Activated T-cell treated with anti-CD3 and anti-CD28 coated beads, Interleukin-2, amount 50 U/mL, for 48 hours (primary cell): ENCODE measurements at regions not wholly inside any gene's neighbourhood (a gene's known extent, or its start where the extent isn't known, plus 50 kb on each side); places are given as distances from the start of the nearest gene placed in this dataset.

Experiments
- DNase-seq, 2 experiments: peaks; one replicate each; pipeline ENCODE4 v3.0.0-alpha.2; 2020

- DNase-seq = no peak
Measured at GRCh38 chr11:70836071-70836470, 416.3 kb downstream of the SHANK2 start.

GRCh38 chr11:70838198-70838597 lies 414.2 kb downstream of the SHANK2 start:
- DNase-seq = no peak

GRCh38 chr11:70839851-70840250 lies 412.5 kb downstream of the SHANK2 start:
- no peak for DNase-seq

DNA sequence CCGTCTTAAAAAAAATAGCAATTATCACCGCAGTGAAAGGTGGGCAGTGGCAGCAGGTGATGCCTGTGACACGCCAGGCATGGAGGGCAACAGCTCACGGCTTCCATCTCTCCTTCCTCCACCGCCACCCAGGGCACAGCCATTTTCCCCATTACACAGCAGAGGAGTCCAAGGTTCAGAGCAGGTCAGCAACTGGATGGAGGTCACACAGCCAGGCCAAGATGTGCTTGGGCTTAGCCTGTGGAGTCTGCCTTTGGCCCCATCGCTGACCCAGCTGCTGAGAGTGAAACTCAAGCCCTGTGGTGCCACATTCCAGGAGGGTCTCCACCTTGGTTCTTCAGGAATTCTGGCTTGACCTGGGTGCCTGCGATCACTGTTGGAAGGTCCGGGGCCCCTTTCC lies 411.1 kb downstream of the SHANK2 start:
- no peak for DNase-seq

GRCh38 chr11:70842256-70842655 lies 410.1 kb downstream of the SHANK2 start:
- DNase-seq = no peak

DNA sequence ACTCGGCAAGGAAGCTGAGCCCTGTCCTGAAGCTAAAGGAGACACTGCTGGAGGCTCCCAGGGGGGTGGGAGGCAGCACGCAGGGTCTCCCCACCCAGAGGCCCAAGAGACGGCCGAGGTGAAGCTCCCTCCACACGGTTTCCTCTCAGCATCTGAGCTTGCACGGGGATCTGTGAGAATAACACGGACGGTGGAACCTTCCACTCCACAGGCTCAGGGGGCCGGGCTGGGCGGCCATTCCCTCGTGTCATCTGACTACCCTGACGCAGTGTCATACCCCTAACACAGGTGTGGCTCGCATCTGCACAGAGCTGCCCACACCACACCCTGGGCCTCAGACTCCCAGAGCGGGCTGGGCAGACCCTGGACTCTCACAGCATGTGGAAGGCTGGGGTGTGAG lies 409.7 kb downstream of the SHANK2 start:
- DNase-seq = no peak

GRCh38 chr11:70843906-70844305 lies 408.5 kb downstream of the SHANK2 start:
- DNase-seq = no peak

- no peak for DNase-seq
Measured at GRCh38 chr11:70844387-70844786, 408.0 kb downstream of the SHANK2 start.

GRCh38 chr11:70845591-70846041 lies 406.8 kb downstream of the SHANK2 start:
- DNase-seq = no peak

GRCh38 chr11:70846781-70847655 lies 405.4 kb downstream of the SHANK2 start:
- DNase-seq = no peak

- no peak for DNase-seq
Measured at GRCh38 chr11:70848243-70848750, 404.1 kb downstream of the SHANK2 start.

DNA sequence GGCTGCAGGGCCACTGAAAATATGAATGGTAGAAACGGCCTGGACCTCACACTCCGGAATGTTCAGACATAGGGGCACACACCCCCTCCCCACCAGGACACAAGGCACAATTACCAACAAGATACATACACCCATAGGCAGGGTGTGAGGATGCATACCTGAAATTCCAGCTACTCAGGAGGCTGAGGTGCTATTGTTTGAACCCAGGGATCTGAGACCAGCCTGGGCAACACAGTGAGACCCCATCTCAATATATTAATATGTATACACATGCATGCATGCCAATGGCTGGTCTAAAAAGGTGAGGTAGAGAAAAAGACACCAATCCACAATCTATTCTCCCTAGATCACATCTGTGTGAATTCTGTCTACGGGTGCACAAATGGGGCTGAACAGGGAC lies 403.3 kb downstream of the SHANK2 start:
- no peak for DNase-seq

GRCh38 chr11:70851308-70851707 lies 401.1 kb downstream of the SHANK2 start:
- DNase-seq = no peak

GRCh38 chr11:70851907-70852306 lies 400.5 kb downstream of the SHANK2 start:
- no peak for DNase-seq

GRCh38 chr11:70853068-70853769 lies 399.2 kb downstream of the SHANK2 start:
- DNase-seq = no peak

DNA sequence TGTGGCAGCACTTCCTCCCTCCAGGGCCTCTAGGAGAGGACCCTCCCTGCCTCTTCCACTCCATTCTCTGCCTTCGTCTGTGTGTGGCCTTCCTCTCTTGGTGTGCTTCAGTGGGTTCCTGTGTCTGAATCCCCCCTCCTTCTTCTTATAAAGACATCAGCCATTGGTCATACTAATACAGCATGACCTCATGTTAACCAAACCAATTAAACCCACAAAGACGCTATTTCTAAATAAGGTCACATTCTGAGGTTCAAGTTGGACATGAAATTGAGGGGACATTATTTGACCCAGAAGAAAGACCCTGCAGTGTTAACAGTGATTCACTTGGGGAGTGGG lies 398.6 kb downstream of the SHANK2 start:
- DNase-seq = no peak

DNA sequence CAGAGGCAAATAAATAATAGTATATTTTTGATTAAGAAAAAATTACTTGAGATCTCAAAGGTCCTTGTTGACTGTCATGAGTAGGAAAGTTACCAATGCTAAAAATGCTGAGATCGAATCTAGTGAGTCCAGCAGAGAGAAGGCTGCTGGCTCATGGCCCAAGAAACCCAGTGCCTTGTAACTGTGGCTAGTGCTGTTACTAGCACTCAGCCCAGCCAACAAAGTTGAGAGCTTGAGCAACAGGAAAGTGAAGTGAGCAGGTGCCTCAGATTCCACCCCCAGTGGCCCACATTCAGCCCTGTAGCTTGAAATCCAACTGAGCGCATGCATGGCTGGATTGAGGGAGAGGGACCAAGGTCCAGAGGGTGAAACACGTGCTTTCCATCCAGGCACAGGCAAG lies 398.2 kb downstream of the SHANK2 start:
- DNase-seq = no peak

DNA sequence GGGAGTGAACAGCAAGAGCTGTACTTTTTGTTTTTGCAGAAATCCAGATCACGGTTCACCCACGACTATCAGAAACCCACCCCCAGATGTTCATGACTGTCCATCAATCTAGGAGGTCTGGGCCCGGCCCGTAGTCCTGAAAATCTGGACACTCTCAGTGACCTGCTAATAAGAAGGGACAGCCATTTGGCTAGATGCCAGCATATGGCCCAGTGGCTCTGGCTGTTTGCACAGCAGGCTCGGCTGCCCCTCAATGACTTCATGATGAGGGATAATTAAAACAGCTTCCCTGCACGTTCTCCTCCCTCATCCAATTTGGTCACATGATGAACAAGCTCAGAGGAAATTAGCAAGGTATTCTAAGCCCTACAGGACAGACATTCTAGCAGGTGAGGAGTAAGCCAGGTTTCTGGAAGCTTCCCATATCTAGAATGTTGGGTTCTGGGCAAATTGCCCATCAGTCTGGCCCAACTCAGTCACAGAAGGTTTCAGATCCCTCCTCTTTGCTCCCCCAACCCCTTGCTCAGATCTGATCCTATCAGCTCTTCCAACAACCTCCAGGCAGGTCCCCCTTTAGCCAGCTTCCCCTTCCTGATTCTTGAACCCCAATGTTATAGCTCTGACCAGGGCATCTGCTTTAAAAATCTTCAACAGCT lies 397.3 kb downstream of the SHANK2 start:
- DNase-seq = no peak

DNA sequence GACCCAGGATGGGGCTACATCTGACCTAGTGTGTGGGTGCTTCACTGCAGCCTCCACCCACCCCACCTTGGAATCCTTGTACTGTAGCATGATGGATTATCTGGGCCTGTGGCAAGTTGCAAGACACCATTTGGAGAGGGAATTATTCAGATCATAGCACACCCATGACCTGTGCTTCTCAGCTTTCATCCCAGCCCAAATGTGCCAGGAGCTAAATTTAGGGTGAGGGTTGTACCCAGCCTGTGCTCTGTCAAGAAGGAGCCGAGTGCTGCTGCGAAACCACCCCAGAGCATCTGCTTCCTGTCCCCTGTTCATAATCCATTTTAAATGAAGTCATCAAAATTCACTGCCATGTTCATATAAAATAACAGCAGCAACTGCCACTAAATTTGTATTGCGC lies 394.5 kb downstream of the SHANK2 start:
- DNase-seq = no peak

- no peak for DNase-seq
Measured at GRCh38 chr11:70859180-70859579, 393.2 kb downstream of the SHANK2 start.

DNA sequence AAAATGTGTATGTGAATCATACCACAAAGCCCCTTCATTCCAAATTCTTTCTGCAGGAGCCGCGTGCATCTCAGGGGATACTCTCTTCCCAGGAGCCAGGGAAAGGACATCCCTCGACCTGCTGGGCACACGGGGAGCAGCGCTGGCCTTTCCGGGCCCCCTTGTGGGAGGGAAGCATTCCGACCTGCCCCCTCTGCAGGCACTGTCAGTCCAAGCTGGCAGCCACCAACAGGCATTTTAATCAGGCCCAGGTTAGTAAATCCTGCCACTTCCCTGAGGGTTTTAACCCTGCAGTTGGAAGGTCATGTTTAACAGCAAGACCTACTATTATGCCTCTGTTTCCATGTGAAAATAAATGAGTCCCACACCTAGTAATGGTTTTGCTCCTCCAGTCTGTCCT lies 391.5 kb downstream of the SHANK2 start:
- DNase-seq = no peak

- no peak for DNase-seq
Measured at GRCh38 chr11:70861559-70861958, 390.8 kb downstream of the SHANK2 start.

DNA sequence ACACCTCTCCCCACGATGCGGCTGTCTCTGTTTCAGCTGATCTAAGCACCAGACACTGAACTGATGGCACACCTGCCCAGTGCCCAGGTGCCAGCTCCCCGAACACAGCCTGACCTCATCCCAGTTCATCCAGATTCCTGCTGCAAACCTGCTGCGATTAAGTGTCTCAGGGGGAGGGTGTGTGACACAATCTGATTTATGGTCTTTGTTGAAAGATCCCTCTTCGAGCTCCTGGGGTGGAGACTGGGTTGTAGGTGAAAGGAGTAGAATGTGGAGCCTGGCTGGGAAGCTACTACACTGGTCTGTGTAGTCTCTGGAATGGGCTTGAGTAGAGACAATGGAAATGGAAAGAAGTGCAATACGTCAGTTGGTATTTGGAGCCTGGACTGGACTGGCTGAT lies 390.3 kb downstream of the SHANK2 start:
- DNase-seq = no peak

DNA sequence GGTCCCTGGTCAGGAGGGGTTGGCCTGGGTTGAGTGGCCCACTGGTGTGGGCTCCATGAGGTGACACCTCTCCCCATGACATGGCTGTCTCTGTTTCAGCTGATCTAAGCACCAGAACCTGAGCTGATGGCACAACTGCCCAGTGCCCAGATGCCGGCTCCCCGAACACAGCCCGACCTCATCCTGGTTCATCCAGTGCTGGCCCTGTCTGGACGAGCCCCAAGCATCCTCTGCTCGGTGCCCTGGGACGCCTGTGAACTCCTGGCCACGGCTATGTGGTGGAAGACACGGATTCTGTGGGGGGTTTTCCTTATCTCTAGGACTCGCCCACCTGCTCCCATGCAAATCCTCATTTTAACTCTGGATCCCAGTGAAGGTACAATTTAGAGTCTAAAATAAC lies 389.2 kb downstream of the SHANK2 start:
- no peak for DNase-seq
